Skeletal muscle satellite cell (primary cell): ENCODE measurements at regions not wholly inside any gene's neighbourhood (a gene's known extent, or its start where the extent isn't known, plus 50 kb on each side); places are given as distances from the start of the nearest gene placed in this dataset.
"Not testable (repeated sequence)": the region's sequence is repeated elsewhere in the genome, so short reads cannot be mapped to it uniquely, and the experiment has no call there.

Experiments used
- H3K27me3 ChIP-seq: 2 replicates; pipeline ENCODE4 v1.7.0; 2013; ENCODE audit warnings: low read length; ENCODE audit not compliant: control insufficient read depth, insufficient read depth
- H3K36me3 ChIP-seq: 2 replicates; pipeline ENCODE4 v1.7.0; 2013; ENCODE audit warnings: mild to moderate bottlenecking, control low read depth, low read length; ENCODE audit not compliant: insufficient read depth
- H3K4me1 ChIP-seq: 2 replicates; pipeline ENCODE4 v1.7.0; 2013; ENCODE audit warnings: low read length; ENCODE audit not compliant: control insufficient read depth, insufficient read depth
- H3K4me2 ChIP-seq: 2 replicates; pipeline ENCODE4 v1.7.0; 2013; ENCODE audit warnings: mild to moderate bottlenecking, low read length
- H3K4me3 ChIP-seq: 2 replicates; pipeline ENCODE4 v1.7.0; 2013; ENCODE audit warnings: low read length
- H3K9ac ChIP-seq: 2 replicates; pipeline ENCODE4 v1.7.0; 2013; ENCODE audit warnings: mild to moderate bottlenecking, low read depth, low read length, moderate library complexity
- H3K9me3 ChIP-seq: replicated peaks from 2 replicates; pipeline ENCODE4 v1.7.0; 2013; ENCODE audit warnings: mild to moderate bottlenecking, control low read depth, low read length

GRCh38 chr10:77740396-77740795 lies 102.8 kb upstream of the KCNMA1 start:
- H3K9me3 ChIP-seq, H3K4me3 ChIP-seq, H3K4me2 ChIP-seq, H3K9ac ChIP-seq, H3K36me3 ChIP-seq, H3K27me3 ChIP-seq: not testable (repeated sequence)
- peaks cover 30% of the 10 kb centered on the region for H3K4me1 ChIP-seq

GRCh38 chr10:77738496-77739158 lies 101.0 kb upstream of the KCNMA1 start:
- peak overlapping the region; percentile 19 for H3K4me2 ChIP-seq
- no peaks in the 10 kb centered on the region for H3K27me3 ChIP-seq
- H3K4me1 ChIP-seq, result peaks cover 30% of the 10 kb centered on the region
- H3K36me3 ChIP-seq, result no peaks in the 10 kb centered on the region
- peak overlapping the region; percentile 63 for H3K9ac ChIP-seq
- no peaks in the 10 kb centered on the region for H3K9me3 ChIP-seq
- no peak overlapping the region for H3K4me3 ChIP-seq

GRCh38 chr10:77737608-77738007 lies 100.0 kb upstream of the KCNMA1 start:
- Histone ChIP-seq H3K4me3 (no peak overlapping the region), H3K4me2 (no peak overlapping the region), H3K36me3 (no peaks in the 10 kb centered on the region), H3K27me3 (no peaks in the 10 kb centered on the region), H3K4me1 (peaks cover 30% of the 10 kb centered on the region), H3K9me3 (no peaks in the 10 kb centered on the region), H3K9ac (peak overlapping the region; percentile 63)

- not testable (repeated sequence) for H3K9ac ChIP-seq, H3K9me3 ChIP-seq, H3K27me3 ChIP-seq, H3K4me2 ChIP-seq, H3K4me3 ChIP-seq, H3K36me3 ChIP-seq
- H3K4me1 ChIP-seq, result peaks cover 20% of the 10 kb centered on the region
These were observed 97.5 kb upstream of the KCNMA1 start for GRCh38 chr10:77735136-77735535.

GRCh38 chr10:77732213-77733003 lies 94.8 kb upstream of the KCNMA1 start:
- Histone ChIP-seq H3K4me3 (no peak overlapping the region), H3K4me1 (peaks cover 4% of the 10 kb centered on the region), H3K4me2 (no peak overlapping the region), H3K36me3 (no peaks in the 10 kb centered on the region), H3K9ac (no peak overlapping the region), H3K27me3 (no peaks in the 10 kb centered on the region), H3K9me3 (no peaks in the 10 kb centered on the region)

GRCh38 chr10:77727481-77727880 lies 89.9 kb upstream of the KCNMA1 start:
- H3K9me3 ChIP-seq, result no peaks in the 10 kb centered on the region
- H3K4me1 ChIP-seq, result peaks cover 7% of the 10 kb centered on the region

GRCh38 chr10:77726732-77727131 lies 89.1 kb upstream of the KCNMA1 start:
- Histone ChIP-seq H3K4me3 (no peak overlapping the region), H3K27me3 (no peaks in the 10 kb centered on the region), H3K9ac (no peak overlapping the region), H3K9me3 (no peaks in the 10 kb centered on the region), H3K4me1 (peaks cover 7% of the 10 kb centered on the region), H3K4me2 (no peak overlapping the region), H3K36me3 (no peaks in the 10 kb centered on the region)

More at GRCh38 chr10:77727481-77727880, 89.9 kb upstream of the KCNMA1 start:
- no peak overlapping the region for H3K9ac ChIP-seq
- no peak overlapping the region for H3K4me2 ChIP-seq
- H3K4me3 ChIP-seq, result no peak overlapping the region
- H3K36me3 ChIP-seq, result no peaks in the 10 kb centered on the region
- H3K27me3 ChIP-seq, result no peaks in the 10 kb centered on the region

GRCh38 chr10:77726301-77726700 lies 88.7 kb upstream of the KCNMA1 start:
- H3K9me3 ChIP-seq, result no peaks in the 10 kb centered on the region
- no peaks in the 10 kb centered on the region for H3K27me3 ChIP-seq
- no peak overlapping the region for H3K4me2 ChIP-seq
- H3K4me3 ChIP-seq, result no peak overlapping the region
- H3K9ac ChIP-seq, result no peak overlapping the region
- H3K4me1 ChIP-seq, result peaks cover 7% of the 10 kb centered on the region
- no peaks in the 10 kb centered on the region for H3K36me3 ChIP-seq

GRCh38 chr10:77724820-77725219 lies 87.2 kb upstream of the KCNMA1 start:
- no peaks in the 10 kb centered on the region for H3K36me3 ChIP-seq
- H3K27me3 ChIP-seq, result no peaks in the 10 kb centered on the region
- no peak overlapping the region for H3K4me3 ChIP-seq
- H3K9ac ChIP-seq, result no peak overlapping the region
- H3K4me1 ChIP-seq, result peaks cover 7% of the 10 kb centered on the region
- H3K9me3 ChIP-seq, result no peaks in the 10 kb centered on the region
- no peak overlapping the region for H3K4me2 ChIP-seq

- Histone ChIP-seq H3K4me2 (no peak overlapping the region), H3K27me3 (no peaks in the 10 kb centered on the region), H3K36me3 (no peaks in the 10 kb centered on the region), H3K9me3 (no peaks in the 10 kb centered on the region), H3K4me3 (no peak overlapping the region), H3K9ac (no peak overlapping the region), H3K4me1 (peaks cover 10% of the 10 kb centered on the region)
These were observed 85.8 kb upstream of the KCNMA1 start for GRCh38 chr10:77723376-77723775.

GRCh38 chr10:77722956-77723355 lies 85.3 kb upstream of the KCNMA1 start:
- H3K4me2 ChIP-seq, H3K36me3 ChIP-seq, H3K4me3 ChIP-seq, H3K27me3 ChIP-seq, H3K9ac ChIP-seq, H3K9me3 ChIP-seq: not testable (repeated sequence)
- peaks cover 10% of the 10 kb centered on the region for H3K4me1 ChIP-seq

GRCh38 chr10:77721815-77722214 lies 84.2 kb upstream of the KCNMA1 start:
- H3K36me3 ChIP-seq, result no peaks in the 10 kb centered on the region
- H3K9ac ChIP-seq, result no peak overlapping the region
- H3K4me1 ChIP-seq, result peaks cover 10% of the 10 kb centered on the region
- no peak overlapping the region for H3K4me2 ChIP-seq
- no peak overlapping the region for H3K4me3 ChIP-seq
- H3K9me3 ChIP-seq, result no peaks in the 10 kb centered on the region
- no peaks in the 10 kb centered on the region for H3K27me3 ChIP-seq
